Uterus (tissue), 2 donors: ENCODE measurements at regions not wholly inside any gene's neighbourhood (a gene's known extent, or its start where the extent isn't known, plus 50 kb on each side); places are given as distances from the start of the nearest gene placed in this dataset.

Experiments
- CTCF ChIP-seq, 4 experiments: fragments of 200-600 bp in 2 of 4; fragments of 450-650 bp in 2 of 4; sonication (generic) in 2 of 4; IDR thresholded peaks; one replicate each; pipeline ENCODE4 v1.5.1; 2016 to 2019; ENCODE audit warnings: antibody characterized with exemption in 4 of 4, mild to moderate bottlenecking in 2 of 4, moderate library complexity in 1 of 4
- POLR2A ChIP-seq, 2 donors: fragments of 450-650 bp; IDR thresholded peaks; one replicate each; pipeline ENCODE4 v1.6.1; 2016; ENCODE audit warnings: antibody characterized with exemption in 2 of 2, mild to moderate bottlenecking in 1 of 2, moderate library complexity in 1 of 2

GRCh38 chr5:8749556-8749955 is 796.3 kb downstream of the SEMA5A start:
- TF ChIP-seq CTCF (IDR thresholded peaks at IDR 0.05) (no peak), POLR2A (IDR thresholded peaks at IDR 0.05) (no peak)
